K562 (cell line): ENCODE measurements at regions not wholly inside any gene's neighbourhood (a gene's known extent, or its start where the extent isn't known, plus 50 kb on each side); places are given as distances from the start of the nearest gene placed in this dataset.
"Not testable (repeated sequence)": the region's sequence is repeated elsewhere in the genome, so short reads cannot be mapped to it uniquely, and the experiment has no call there.

ENCODE experiments used
- ATAC-seq: fragments of 200-7000 bp; cut with Tn5 transposase; 3 replicates; pipeline ENCODE4 v1.9.1; 2020; ENCODE audit warnings: moderate library complexity
- BruUV-seq: library from RNA; stranded (reverse); fragments of 400-500 nt; replicated peaks from 2 replicates; lab custom pipeline; 2021; lab: Mats Ljungman, UMichigan
- CTCF ChIA-PET: fragments of 300-600 bp; formaldehyde crosslinking; extraction: SDS; loops from one replicate; lab custom pipeline; 2021; ENCODE audit warnings: low intra/inter-chr PET ratio; lab: Yijun Ruan, JAX
- POLR2A ChIA-PET: fragments of 300-600, 350-650 bp; sonication (Branson Sonifier 250); formaldehyde crosslinking; extraction: SDS; loops from one replicate; lab custom pipeline; 2021; ENCODE audit warnings: antibody characterized with exemption, inconsistent platforms; lab: Yijun Ruan, JAX
- DNase-seq, 4 experiments: peaks; one replicate each; pipeline versions ENCODE4 v3.0.0 to v3.0.0-alpha.2; 2011 to 2018; ENCODE audit warnings: low spot score in 3 of 4, mixed read lengths in 3 of 4; ENCODE audit errors: extremely low read depth in 1 of 4
- FAIRE-seq: peaks from 2 replicates; lab custom pipeline; 2011; peaks lifted over from hg19 to GRCh38; lab: Jason Lieb, UNC
- H2AFZ ChIP-seq: 2 replicates; pipeline ENCODE4 v1.6.0; 2011; ENCODE audit warnings: low read depth, low read length, control low read depth, inconsistent platforms
- H3K27ac ChIP-seq: fragments of 200-600 bp; 3 replicates; pipeline ENCODE4 v1.8.0; 2011; ENCODE audit warnings: low read depth, mild to moderate bottlenecking, control low read depth, inconsistent platforms, low read length, moderate library complexity, mixed read lengths; ENCODE audit errors: extremely low read depth
- H3K27me3 ChIP-seq, 2 experiments: fragments of 300-600 bp in 1 of 2; 2 replicates in 1 of 2; 3 replicates in 1 of 2; pipeline versions ENCODE4 v1.6.0 to v1.8.0; 2011; ENCODE audit warnings: inconsistent platforms in 2 of 2, low read length in 2 of 2, mild to moderate bottlenecking in 1 of 2, mixed read lengths in 1 of 2, moderate library complexity in 1 of 2; ENCODE audit not compliant: control insufficient read depth in 2 of 2, insufficient read depth in 2 of 2
- H3K36me3 ChIP-seq: fragments of 300-600 bp; 3 replicates; pipeline ENCODE4 v1.8.0; 2011; ENCODE audit warnings: mild to moderate bottlenecking, low read length, inconsistent platforms; ENCODE audit not compliant: control insufficient read depth, insufficient read depth
- H3K4me1 ChIP-seq, 2 experiments: fragments of 200-600 bp in 1 of 2; replicated peaks in 1 of 2; 2 replicates in 1 of 2; 3 replicates in 1 of 2; pipeline versions ENCODE4 v1.5.1 to v1.8.0; 2011; ENCODE audit warnings: inconsistent platforms in 2 of 2, low read length in 2 of 2, mild to moderate bottlenecking in 1 of 2, mixed read lengths in 1 of 2, moderate library complexity in 1 of 2; ENCODE audit not compliant: control insufficient read depth in 2 of 2, insufficient read depth in 2 of 2
- H3K4me2 ChIP-seq: 2 replicates; pipeline ENCODE4 v1.6.1; 2011; ENCODE audit warnings: low read length, control low read depth, inconsistent platforms, mixed read lengths; ENCODE audit not compliant: insufficient read depth
- H3K4me3 ChIP-seq: fragments of 200-600 bp; sonication (generic), shearing (Covaris generic); 2 replicates; pipeline ENCODE4 v1.5.1; 2016; ENCODE audit warnings: control low read depth, inconsistent platforms
- H3K79me2 ChIP-seq: fragments of 200-600 bp; 3 replicates; pipeline ENCODE4 v1.8.0; 2011; ENCODE audit warnings: low read length, inconsistent platforms; ENCODE audit not compliant: control insufficient read depth, insufficient read depth
- H3K9ac ChIP-seq, 2 experiments: 2 replicates each; pipeline versions ENCODE4 v1.6.0 to v1.6.1; 2011; ENCODE audit warnings: low read depth in 2 of 2, low read length in 2 of 2, control low read depth in 1 of 2, inconsistent platforms in 1 of 2, mild to moderate bottlenecking in 1 of 2, mixed read lengths in 1 of 2; ENCODE audit not compliant: insufficient read depth in 1 of 2
- H3K9me1 ChIP-seq: one replicate; pipeline ENCODE4 v1.6.0; 2011; ENCODE audit warnings: inconsistent platforms, mild to moderate bottlenecking, low read length, moderate library complexity; ENCODE audit not compliant: control insufficient read depth, insufficient read depth
- H3K9me3 ChIP-seq: replicated peaks from 2 replicates; pipeline ENCODE4 v1.5.1; 2011; ENCODE audit warnings: low read depth, low read length, inconsistent platforms; ENCODE audit not compliant: control insufficient read depth, insufficient read depth
- H4K20me1 ChIP-seq: replicated peaks from 2 replicates; pipeline ENCODE4 v1.6.1; 2011; ENCODE audit warnings: low read length, inconsistent platforms, mixed read lengths; ENCODE audit not compliant: control insufficient read depth, insufficient read depth
- WGBS: fragments of 100-300 bp; shearing (Covaris generic); methylation state at CpG from one replicate; pipeline ENCODE4 v1.1.6; 2016; ENCODE audit warnings: low coverage, mixed read lengths; ENCODE audit not compliant: insufficient coverage; ENCODE audit errors: missing lambda C conversion rate; 5-methylcytosine and 5-hydroxymethylcytosine counted together
- in situ Hi-C: fragments of 300-500 bp; cut with MboI; formaldehyde crosslinking; loops from 4 replicates; pipeline ENCODE4 v1.15.0; 2018; ENCODE audit warnings: inconsistent platforms, mixed read lengths
- intact Hi-C: fragments of 100-400 bp; cut with micrococcal nuclease; formaldehyde crosslinking; loops from 2 replicates; pipeline ENCODE4 v1.14.2; 2022

- peak; percentile 86 for ATAC-seq
- H3K27me3 ChIP-seq, in situ Hi-C loops, FAIRE-seq, H2AFZ ChIP-seq, H3K4me1 ChIP-seq, H3K79me2 ChIP-seq, POLR2A ChIA-PET, H3K27ac ChIP-seq, intact Hi-C loops, H3K9me1 ChIP-seq, H3K9me3 ChIP-seq, BruUV-seq, H4K20me1 ChIP-seq, H3K9ac ChIP-seq, H3K36me3 ChIP-seq, H3K4me2 ChIP-seq, H3K4me3 ChIP-seq, DNase-seq, CTCF ChIA-PET: not testable (repeated sequence)
- WGBS = no CpG with 5 or more reads among the region's 52 CpGs
Observed at GRCh38 chr21:5022254-5022653, 5499.1 kb upstream of the TPTE start.

- intact Hi-C loops, DNase-seq, H3K4me3 ChIP-seq, H3K9me3 ChIP-seq, BruUV-seq, H2AFZ ChIP-seq, H3K9ac ChIP-seq, POLR2A ChIA-PET, H3K4me1 ChIP-seq, FAIRE-seq, H3K36me3 ChIP-seq, H3K9me1 ChIP-seq, H3K27me3 ChIP-seq, CTCF ChIA-PET, ATAC-seq, H3K27ac ChIP-seq, H3K79me2 ChIP-seq, H3K4me2 ChIP-seq, in situ Hi-C loops, H4K20me1 ChIP-seq: not testable (repeated sequence)
- WGBS = no CpG with 5 or more reads among the region's 45 CpGs
Observed at GRCh38 chr21:5022748-5023147, 5498.6 kb upstream of the TPTE start.

GRCh38 chr21:5035147-5035546 is 5486.2 kb upstream of the TPTE start:
- no CpG with 5 or more reads among the region's 14 CpGs for WGBS
- CTCF ChIA-PET, H3K9ac ChIP-seq, POLR2A ChIA-PET, intact Hi-C loops, H2AFZ ChIP-seq, H3K4me3 ChIP-seq, H4K20me1 ChIP-seq, H3K9me3 ChIP-seq, DNase-seq, ATAC-seq, H3K9me1 ChIP-seq, H3K4me2 ChIP-seq, H3K27ac ChIP-seq, H3K4me1 ChIP-seq, H3K27me3 ChIP-seq, in situ Hi-C loops, H3K36me3 ChIP-seq, BruUV-seq, FAIRE-seq, H3K79me2 ChIP-seq: not testable (repeated sequence)

- H3K4me2 ChIP-seq, ATAC-seq, H3K36me3 ChIP-seq, H3K9me1 ChIP-seq, H3K79me2 ChIP-seq, POLR2A ChIA-PET, H3K9ac ChIP-seq, H4K20me1 ChIP-seq, H3K27ac ChIP-seq, in situ Hi-C loops, H3K4me3 ChIP-seq, H3K9me3 ChIP-seq, BruUV-seq, H3K4me1 ChIP-seq, FAIRE-seq, intact Hi-C loops, CTCF ChIA-PET, H3K27me3 ChIP-seq, DNase-seq, H2AFZ ChIP-seq: not testable (repeated sequence)
- no CpG with 5 or more reads among the region's 9 CpGs for WGBS
Observed at GRCh38 chr21:5035587-5035986, 5485.8 kb upstream of the TPTE start.
